ENCODE measurements at regions not wholly inside any gene's neighbourhood (a gene's known extent, or its start where the extent isn't known, plus 50 kb on each side); places are given as distances from the start of the nearest gene placed in this dataset.

GRCh38 chr10:123380491-123381085 is 226.4 kb downstream of the BUB3 start:
- no peaks in the 10 kb centered on the region for H4K20me1 ChIP-seq (ENCODE audit: insufficient read depth, low read length, poor library complexity, severe bottlenecking)
- no peaks in the 10 kb centered on the region for H3K36me3 ChIP-seq (ENCODE audit: insufficient read depth, low read length)
- no peak overlapping the region for H2AFZ ChIP-seq (ENCODE audit: low read length)
- H3K4me2 ChIP-seq (ENCODE audit: low read depth, low read length, poor library complexity, severe bottlenecking) = no peak overlapping the region
- H3K9me2 ChIP-seq (replicated peaks; ENCODE audit: low read depth, low read length) = no peaks in the 10 kb centered on the region
- H3K9me3 ChIP-seq (ENCODE audit: insufficient read depth, low read depth, low read length) = 0 out of 2 replicates have a peak, but pooled peaks cover 3% of the 10 kb centered on the region
- no peaks in the 10 kb centered on the region for H3K4me1 ChIP-seq (ENCODE audit: insufficient read depth, low read length, poor library complexity, severe bottlenecking)
- no peak for TF ChIP-seq EZH2phosphoT487 (IDR thresholded peaks at IDR 0.05; ENCODE audit: borderline replicate concordance)
- TF ChIP-seq CTCF (conservative IDR thresholded peaks at IDR 0.05; ENCODE audit: low read length) = peak; percentile 29; the same call in 1 of the 2 replicates
- H3K4me3 ChIP-seq (ENCODE audit: low read length, poor library complexity, severe bottlenecking) = no peak overlapping the region
- H3K79me2 ChIP-seq (ENCODE audit: insufficient read depth, low read length) = no peaks in the 10 kb centered on the region
- no peaks in the 10 kb centered on the region for H3K27me3 ChIP-seq (ENCODE audit: insufficient read depth, low read length, poor library complexity, severe bottlenecking)
- H3F3A ChIP-seq (ENCODE audit: low read depth) = no peaks in the 10 kb centered on the region
- no peak overlapping the region for H3K9ac ChIP-seq (ENCODE audit: low read depth, low read length, poor library complexity, severe bottlenecking)

GRCh38 chr10:123381224-123381623 is 227.0 kb downstream of the BUB3 start:
- TF ChIP-seq EZH2phosphoT487 (IDR thresholded peaks at IDR 0.05; ENCODE audit: borderline replicate concordance) (no peak), CTCF (conservative IDR thresholded peaks at IDR 0.05; ENCODE audit: low read length) (no peak)
- H3K4me3 ChIP-seq (ENCODE audit: low read length, poor library complexity, severe bottlenecking) = no peak overlapping the region
- H4K20me1 ChIP-seq (ENCODE audit: insufficient read depth, low read length, poor library complexity, severe bottlenecking) = no peaks in the 10 kb centered on the region
- no peaks in the 10 kb centered on the region for H3K27me3 ChIP-seq (ENCODE audit: insufficient read depth, low read length, poor library complexity, severe bottlenecking)
- H3F3A ChIP-seq (ENCODE audit: low read depth) = no peaks in the 10 kb centered on the region
- no peaks in the 10 kb centered on the region for H3K4me1 ChIP-seq (ENCODE audit: insufficient read depth, low read length, poor library complexity, severe bottlenecking)
- no peaks in the 10 kb centered on the region for H3K79me2 ChIP-seq (ENCODE audit: insufficient read depth, low read length)
- 0 out of 2 replicates have a peak, but pooled peaks cover 3% of the 10 kb centered on the region for H3K9me3 ChIP-seq (ENCODE audit: insufficient read depth, low read depth, low read length)
- H3K9ac ChIP-seq (ENCODE audit: low read depth, low read length, poor library complexity, severe bottlenecking) = no peak overlapping the region
- no peak overlapping the region for H2AFZ ChIP-seq (ENCODE audit: low read length)
- H3K4me2 ChIP-seq (ENCODE audit: low read depth, low read length, poor library complexity, severe bottlenecking) = no peak overlapping the region
- H3K9me2 ChIP-seq (replicated peaks; ENCODE audit: low read depth, low read length) = no peaks in the 10 kb centered on the region
- H3K36me3 ChIP-seq (ENCODE audit: insufficient read depth, low read length) = no peaks in the 10 kb centered on the region

- Histone ChIP-seq H3F3A (ENCODE audit: low read depth) (no peaks in the 10 kb centered on the region), H3K36me3 (ENCODE audit: insufficient read depth, low read length) (no peaks in the 10 kb centered on the region), H3K4me2 (ENCODE audit: low read depth, low read length, poor library complexity, severe bottlenecking) (no peak overlapping the region), H3K9me3 (ENCODE audit: insufficient read depth, low read depth, low read length) (no peaks in the 10 kb centered on the region), H3K4me3 (ENCODE audit: low read length, poor library complexity, severe bottlenecking) (no peak overlapping the region), H3K4me1 (ENCODE audit: insufficient read depth, low read length, poor library complexity, severe bottlenecking) (no peaks in the 10 kb centered on the region), H3K9ac (ENCODE audit: low read depth, low read length, poor library complexity, severe bottlenecking) (no peak overlapping the region), H3K9me2 (replicated peaks; ENCODE audit: low read depth, low read length) (no peaks in the 10 kb centered on the region), H4K20me1 (ENCODE audit: insufficient read depth, low read length, poor library complexity, severe bottlenecking) (no peaks in the 10 kb centered on the region), H3K79me2 (ENCODE audit: insufficient read depth, low read length) (no peaks in the 10 kb centered on the region), H2AFZ (ENCODE audit: low read length) (no peak overlapping the region), H3K27me3 (ENCODE audit: insufficient read depth, low read length, poor library complexity, severe bottlenecking) (no peaks in the 10 kb centered on the region)
- TF ChIP-seq EZH2phosphoT487 (IDR thresholded peaks at IDR 0.05; ENCODE audit: borderline replicate concordance) (no peak), CTCF (conservative IDR thresholded peaks at IDR 0.05; ENCODE audit: low read length) (no peak)
Measured at GRCh38 chr10:123382491-123382890, 228.3 kb downstream of the BUB3 start.
